Endothelial cell of umbilical vein (primary cell): ENCODE measurements at regions not wholly inside any gene's neighbourhood (a gene's known extent, or its start where the extent isn't known, plus 50 kb on each side); places are given as distances from the start of the nearest gene placed in this dataset.

Experiments
- BruUV-seq: library from RNA; stranded (reverse); fragments of 400-500 nt; replicated peaks from 2 replicates; lab custom pipeline; 2021; lab: Mats Ljungman, UMichigan
- CTCF ChIA-PET: fragments of 300-600, 350-600 bp; sonication (Branson Sonifier 250); formaldehyde crosslinking; loops from one replicate; lab custom pipeline; 2021; ENCODE audit warnings: antibody characterized with exemption, inconsistent platforms; lab: Charles Lee
- POLR2A ChIA-PET: fragments of 300-600, 350-600 bp; sonication (Branson Sonifier 250); formaldehyde crosslinking; loops from one replicate; lab custom pipeline; 2021; ENCODE audit warnings: antibody characterized with exemption, inconsistent platforms; lab: Charles Lee
- DNase-seq: peaks from one replicate; pipeline ENCODE4 v3.0.0-alpha.2; 2011; ENCODE audit warnings: low read depth, low spot score
- FAIRE-seq: peaks from 2 replicates; lab custom pipeline; 2011; peaks lifted over from hg19 to GRCh38; lab: Jason Lieb, UNC
- H2AFZ ChIP-seq: 2 replicates; pipeline ENCODE4 v1.6.0; 2012; ENCODE audit warnings: low read depth, low read length, control low read depth, inconsistent platforms
- H3K27ac ChIP-seq: 2 replicates; pipeline ENCODE4 v1.5.1; 2011; ENCODE audit warnings: low read depth, mild to moderate bottlenecking, control low read depth, low read length, moderate library complexity; ENCODE audit not compliant: insufficient read depth
- H3K27me3 ChIP-seq, 2 experiments: 2 replicates each; pipeline versions ENCODE4 v1.6.0 to v1.6.1; 2011; ENCODE audit warnings: low read length in 2 of 2, mixed read lengths in 1 of 2; ENCODE audit not compliant: control insufficient read depth in 2 of 2, insufficient read depth in 2 of 2
- H3K36me3 ChIP-seq, 2 experiments: 2 replicates in 1 of 2; 3 replicates in 1 of 2; pipeline ENCODE4 v1.5.1; 2011; ENCODE audit warnings: low read length in 2 of 2, mild to moderate bottlenecking in 1 of 2, moderate library complexity in 1 of 2; ENCODE audit not compliant: control insufficient read depth in 2 of 2, insufficient read depth in 2 of 2; ENCODE audit errors: extremely low read depth in 1 of 2
- H3K4me1 ChIP-seq: 3 replicates; pipeline ENCODE4 v1.5.1; 2011; ENCODE audit warnings: mild to moderate bottlenecking, low read length; ENCODE audit not compliant: control insufficient read depth, insufficient read depth; ENCODE audit errors: extremely low read depth
- H3K4me2 ChIP-seq: 2 replicates; pipeline ENCODE4 v1.6.1; 2011; ENCODE audit warnings: low read length, control low read depth, mixed read lengths; ENCODE audit not compliant: insufficient read depth
- H3K4me3 ChIP-seq, 3 experiments: fragments of 200-600 bp in 1 of 3; sonication (generic), shearing (Covaris generic) in 1 of 3; replicated peaks in 1 of 3; 2 replicates each; pipeline ENCODE4 v1.5.1; 2011 to 2016; ENCODE audit warnings: control low read depth in 3 of 3, low read length in 3 of 3, mild to moderate bottlenecking in 2 of 3, inconsistent platforms in 1 of 3, low read depth in 1 of 3, moderate library complexity in 1 of 3; ENCODE audit not compliant: insufficient read depth in 1 of 3
- H3K79me2 ChIP-seq: 2 replicates; pipeline ENCODE4 v1.6.0; 2012; ENCODE audit warnings: low read length, inconsistent platforms; ENCODE audit not compliant: control insufficient read depth, insufficient read depth
- H3K9ac ChIP-seq: replicated peaks from 2 replicates; pipeline ENCODE3; 2011; ENCODE audit warnings: low read length, control low read depth; ENCODE audit not compliant: insufficient read depth; ENCODE audit errors: extremely low read depth
- H3K9me1 ChIP-seq: replicated peaks from 3 replicates; pipeline ENCODE4 v1.6.0; 2011; ENCODE audit warnings: mild to moderate bottlenecking, low read length; ENCODE audit not compliant: control insufficient read depth, insufficient read depth; ENCODE audit errors: extremely low read depth
- H3K9me3 ChIP-seq: replicated peaks from 2 replicates; pipeline ENCODE4 v1.5.1; 2012; ENCODE audit warnings: low read length, inconsistent platforms; ENCODE audit not compliant: control insufficient read depth, insufficient read depth
- H4K20me1 ChIP-seq: replicated peaks from 2 replicates; pipeline ENCODE3; 2011; ENCODE audit warnings: mild to moderate bottlenecking, low read length; ENCODE audit not compliant: control insufficient read depth, insufficient read depth; ENCODE audit errors: extremely low read depth
- CTCF ChIP-seq, 2 donors: IDR thresholded peaks; 1 replicate in 1 of 2; 2 replicates in 1 of 2; pipeline ENCODE4 v1.5.1; 2011; ENCODE audit warnings: low read length in 2 of 2, mild to moderate bottlenecking in 2 of 2, moderate library complexity in 2 of 2, control low read depth in 1 of 2, inconsistent platforms in 1 of 2, low read depth in 1 of 2; ENCODE audit not compliant: insufficient read depth in 1 of 2; ENCODE audit errors: extremely low read depth in 1 of 2
- EZH2 ChIP-seq: IDR thresholded peaks from 2 replicates; pipeline ENCODE4 v1.6.1; 2012; ENCODE audit warnings: borderline replicate concordance, low read depth, mild to moderate bottlenecking, moderate library complexity, low read length, inconsistent platforms; ENCODE audit not compliant: severe bottlenecking
- FOS ChIP-seq: IDR thresholded peaks from 2 replicates; pipeline ENCODE4 v1.6.1; 2011; ENCODE audit warnings: mild to moderate bottlenecking, low read length, moderate library complexity, borderline replicate concordance; ENCODE audit not compliant: insufficient read depth
- GATA2 ChIP-seq: IDR thresholded peaks from 2 replicates; pipeline ENCODE4 v1.7.0; 2011; ENCODE audit warnings: low read depth, mild to moderate bottlenecking, moderate library complexity, mixed read lengths, low read length; ENCODE audit not compliant: insufficient read length, insufficient read depth
- JUN ChIP-seq: IDR thresholded peaks from 2 replicates; pipeline ENCODE4 v1.6.1; 2011; ENCODE audit warnings: borderline replicate concordance, low read depth; ENCODE audit not compliant: insufficient read length, insufficient read depth
- MAX ChIP-seq: IDR thresholded peaks from 2 replicates; pipeline ENCODE4 v1.6.1; 2011; ENCODE audit not compliant: insufficient read depth, insufficient read length
- MYC ChIP-seq: IDR thresholded peaks from one replicate; pipeline ENCODE4 v1.6.1; 2011; ENCODE audit warnings: mild to moderate bottlenecking, low read depth, low read length
- POLR2A ChIP-seq: IDR thresholded peaks from 2 replicates; pipeline ENCODE4 v1.6.1; 2012; ENCODE audit warnings: low read depth, mild to moderate bottlenecking, control low read depth, low read length
- POLR2AphosphoS5 ChIP-seq: IDR thresholded peaks from 2 replicates; pipeline ENCODE4 v1.6.1; 2012; ENCODE audit warnings: low read depth, mild to moderate bottlenecking, control low read depth, low read length, moderate library complexity; ENCODE audit not compliant: insufficient read depth
- dilution Hi-C: fragments of 300-500 bp; cut with MboI; formaldehyde crosslinking; loops from one replicate; pipeline ENCODE4 v1.15.0; 2019; ENCODE audit warnings: low sequenced_read_pairs; ENCODE audit not compliant: extremely low pct_ligation_motif_present
- intact Hi-C: fragments of 100-400 bp; cut with micrococcal nuclease; formaldehyde crosslinking; loops from one replicate; pipeline ENCODE4 v1.10.0; 2022

GRCh38 chr6:168240160-168240559 is 79.4 kb downstream of the DACT2 start:
- Histone ChIP-seq H3K4me3 (no peak overlapping the region), H3K27ac (no peak overlapping the region), H3K36me3 (no peaks in the 10 kb centered on the region), H3K4me1 (no peaks in the 10 kb centered on the region), H3K9me3 (no peaks in the 10 kb centered on the region), H3K27me3 (no peaks in the 10 kb centered on the region), H3K4me2 (no peak overlapping the region), H3K79me2 (no peaks in the 10 kb centered on the region), H2AFZ (no peak overlapping the region), H3K9ac (no peak overlapping the region), H4K20me1 (no peaks in the 10 kb centered on the region), H3K9me1 (no peaks in the 10 kb centered on the region)
- intact Hi-C loops, result no loop called here
- dilution Hi-C loops, result no loop called here
- no peak for FAIRE-seq
- TF ChIP-seq CTCF (IDR thresholded peaks at IDR 0.05; ENCODE audit: extremely low read depth in 1 of 2, insufficient read depth in 1 of 2, low read depth in 1 of 2, low read length in 2 of 2) (no peak), GATA2 (no peak), POLR2A (no peak), JUN (no peak), FOS (no peak), MYC (no peak), MAX (no peak), POLR2AphosphoS5 (no peak), EZH2 (no peak)
- DNase-seq, result no peak
- ChIA-PET CTCF (no interaction called here), POLR2A (no interaction called here)
- no TSS peak for BruUV-seq
